ENCODE measurements at regions not wholly inside any gene's neighbourhood (a gene's known extent, or its start where the extent isn't known, plus 50 kb on each side); places are given as distances from the start of the nearest gene placed in this dataset.
A peak's percentile ranks its signal among the peaks of the same experiment; 100 is the strongest.

DNA sequence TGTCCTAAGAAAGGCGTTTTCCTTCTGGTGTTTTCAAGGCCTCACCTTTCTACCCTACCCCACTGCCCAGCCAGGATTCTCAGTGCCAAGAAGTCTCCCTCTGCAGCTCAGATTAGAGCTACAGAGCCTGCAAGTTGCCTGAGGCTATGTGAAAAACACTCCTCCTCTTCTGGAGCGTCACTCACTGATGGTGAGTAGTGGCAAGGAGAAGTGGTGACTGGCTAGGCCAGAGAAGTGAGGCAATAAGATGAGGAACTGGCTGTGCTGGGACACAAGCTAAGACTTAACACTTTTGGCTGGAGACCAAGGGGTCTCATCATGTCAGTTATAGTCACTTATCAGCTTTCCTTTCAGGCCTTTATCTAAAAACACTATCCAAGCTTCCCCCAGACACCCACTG is 86.7 kb upstream of the PRKAR2B start:
- intact Hi-C loops (cut with DNase I) = loop anchor here in 1 of 2 donors (10.0 kb wide), 1 partner anchor 197 kb away; no protein-coding TSS in a partner anchor
- Histone ChIP-seq H3K36me3 (replicated peaks in 1 of 2) (no peaks in the 10 kb centered on the region), H3K27ac (no peak overlapping the region), H3K9me3 (replicated peaks in 1 of 3) (no peaks in the 10 kb centered on the region), H3K27me3 (no peaks in the 10 kb centered on the region), H3K4me3 (no peak overlapping the region), H3K4me1 (replicated peaks in 1 of 2) (peaks cover 0 to under 1% of the 10 kb centered on the region in 2 donors)
- 79 to 93% (median 83%) methylated on average over 2 of the region's 2 CpGs for WGBS, 4 donors
- DNase-seq = peak; percentile 13 to 60 (median 29)
- TF ChIP-seq, protein P1, sequence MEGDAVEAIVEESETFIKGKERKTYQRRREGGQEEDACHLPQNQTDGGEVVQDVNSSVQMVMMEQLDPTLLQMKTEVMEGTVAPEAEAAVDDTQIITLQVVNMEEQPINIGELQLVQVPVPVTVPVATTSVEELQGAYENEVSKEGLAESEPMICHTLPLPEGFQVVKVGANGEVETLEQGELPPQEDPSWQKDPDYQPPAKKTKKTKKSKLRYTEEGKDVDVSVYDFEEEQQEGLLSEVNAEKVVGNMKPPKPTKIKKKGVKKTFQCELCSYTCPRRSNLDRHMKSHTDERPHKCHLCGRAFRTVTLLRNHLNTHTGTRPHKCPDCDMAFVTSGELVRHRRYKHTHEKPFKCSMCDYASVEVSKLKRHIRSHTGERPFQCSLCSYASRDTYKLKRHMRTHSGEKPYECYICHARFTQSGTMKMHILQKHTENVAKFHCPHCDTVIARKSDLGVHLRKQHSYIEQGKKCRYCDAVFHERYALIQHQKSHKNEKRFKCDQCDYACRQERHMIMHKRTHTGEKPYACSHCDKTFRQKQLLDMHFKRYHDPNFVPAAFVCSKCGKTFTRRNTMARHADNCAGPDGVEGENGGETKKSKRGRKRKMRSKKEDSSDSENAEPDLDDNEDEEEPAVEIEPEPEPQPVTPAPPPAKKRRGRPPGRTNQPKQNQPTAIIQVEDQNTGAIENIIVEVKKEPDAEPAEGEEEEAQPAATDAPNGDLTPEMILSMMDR (IDR thresholded peaks at IDR 0.05) = no peak
- no peak for TF ChIP-seq POLR2A (IDR thresholded peaks at IDR 0.05)

- TF ChIP-seq POLR2A (IDR thresholded peaks at IDR 0.05) = no peak
- TF ChIP-seq, protein P1 (IDR thresholded peaks at IDR 0.05) = no peak
- peak in 1 of 7 donors; percentile 7 for DNase-seq
- intact Hi-C loops (cut with DNase I) = loop anchor here in 1 of 2 donors (10.0 kb wide), 1 partner anchor 195 kb away; no protein-coding TSS in a partner anchor
- Histone ChIP-seq H3K27ac (no peak overlapping the region), H3K9me3 (replicated peaks in 1 of 3) (no peaks in the 10 kb centered on the region), H3K4me3 (no peak overlapping the region), H3K36me3 (replicated peaks in 1 of 2) (no peaks in the 10 kb centered on the region), H3K4me1 (replicated peaks in 1 of 2) (no peaks in the 10 kb centered on the region), H3K27me3 (no peaks in the 10 kb centered on the region)
- WGBS, 4 donors = 57 to 88% (median 61%) methylated on average over 2 of the region's 2 CpGs
These were observed 84.8 kb upstream of the PRKAR2B start for GRCh38 chr7:106959753-106960152.

DNA sequence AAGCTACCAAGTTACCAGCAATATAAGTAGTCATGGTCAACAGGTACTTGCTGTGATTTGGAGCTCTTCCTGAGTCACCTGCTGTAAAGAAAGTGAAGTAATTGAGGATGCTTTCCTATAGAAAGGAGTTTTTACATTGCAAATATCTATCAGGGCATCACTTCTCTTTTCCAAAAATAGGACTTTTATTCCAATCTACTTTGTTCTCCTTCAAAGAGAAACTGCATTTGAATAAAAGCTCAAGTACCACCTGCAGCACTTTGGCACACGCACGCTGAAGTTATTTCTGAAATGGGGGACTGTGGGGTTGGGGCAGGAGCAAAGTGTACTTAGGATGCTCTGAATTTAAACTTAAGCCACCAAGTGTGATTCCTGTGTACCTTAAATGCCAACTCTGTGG is 81.8 kb upstream of the PRKAR2B start:
- Histone ChIP-seq H3K36me3 (replicated peaks in 1 of 2) (no peaks in the 10 kb centered on the region), H3K4me3 (no peak overlapping the region), H3K27ac (no peak overlapping the region), H3K9me3 (replicated peaks in 1 of 3) (no peaks in the 10 kb centered on the region), H3K4me1 (replicated peaks in 1 of 2) (no peaks in the 10 kb centered on the region), H3K27me3 (no peaks in the 10 kb centered on the region)
- TF ChIP-seq, protein P1 (IDR thresholded peaks at IDR 0.05) = no peak
- TF ChIP-seq POLR2A (IDR thresholded peaks at IDR 0.05) = no peak
- DNase-seq = no peak
- 80 to 94% (median 90%) methylated on average over 2 of the region's 2 CpGs for WGBS, 4 donors
- intact Hi-C loops (cut with DNase I) = no loop called here

GRCh38 chr7:106964466-106964865 is 80.0 kb upstream of the PRKAR2B start:
- Histone ChIP-seq H3K36me3 (replicated peaks in 1 of 2) (no peaks in the 10 kb centered on the region), H3K4me3 (no peak overlapping the region), H3K27me3 (no peaks in the 10 kb centered on the region), H3K4me1 (replicated peaks in 1 of 2) (no peaks in the 10 kb centered on the region), H3K27ac (no peak overlapping the region), H3K9me3 (replicated peaks in 1 of 3) (no peaks in the 10 kb centered on the region)
- no peak for DNase-seq
- intact Hi-C loops (cut with DNase I) = no loop called here
- TF ChIP-seq POLR2A (IDR thresholded peaks at IDR 0.05) = no peak
- TF ChIP-seq, protein P1 (IDR thresholded peaks at IDR 0.05) = no peak
- 40 to 68% (median 63%) methylated on average over 3 of the region's 3 CpGs for WGBS, 4 donors

All from adrenal gland (tissue), 9 donors.